GM19397 (cell line): ENCODE measurements at regions not wholly inside any gene's neighbourhood (a gene's known extent, or its start where the extent isn't known, plus 50 kb on each side); places are given as distances from the start of the nearest gene placed in this dataset.
A peak's percentile ranks its signal among the peaks of the same experiment; 100 is the strongest.
"Not testable (repeated sequence)": the region's sequence is repeated elsewhere in the genome, so short reads cannot be mapped to it uniquely, and the experiment has no call there.

Experiments used
- ATAC-seq: cut with Tn5 transposase; IDR thresholded peaks from one replicate; pipeline ENCODE4 v1.9.1; 2021; ENCODE audit warnings: mild to moderate bottlenecking, moderate library complexity; ENCODE audit not compliant: unreplicated experiment

DNA sequence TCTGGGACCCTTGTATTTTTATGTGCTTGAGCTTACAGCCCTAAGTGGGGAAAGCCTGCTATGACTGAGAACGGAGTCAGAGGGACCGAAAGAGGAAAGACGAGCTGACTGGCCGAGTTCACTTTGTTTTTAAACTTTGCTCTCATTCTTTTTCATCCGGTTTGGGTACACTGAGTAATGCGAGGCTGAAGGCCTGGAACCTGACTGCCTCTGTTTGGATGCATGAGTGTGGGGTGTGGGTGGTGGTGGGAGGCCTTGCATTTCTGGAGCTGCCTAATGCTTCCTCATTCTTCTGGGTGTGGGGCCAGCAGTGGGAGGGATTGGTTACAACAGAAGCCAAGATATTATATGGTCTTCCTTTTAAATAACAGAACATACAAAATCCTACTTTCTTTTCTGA, 155.5 kb downstream of the BUB3 start:
- no peak for ATAC-seq

DNA sequence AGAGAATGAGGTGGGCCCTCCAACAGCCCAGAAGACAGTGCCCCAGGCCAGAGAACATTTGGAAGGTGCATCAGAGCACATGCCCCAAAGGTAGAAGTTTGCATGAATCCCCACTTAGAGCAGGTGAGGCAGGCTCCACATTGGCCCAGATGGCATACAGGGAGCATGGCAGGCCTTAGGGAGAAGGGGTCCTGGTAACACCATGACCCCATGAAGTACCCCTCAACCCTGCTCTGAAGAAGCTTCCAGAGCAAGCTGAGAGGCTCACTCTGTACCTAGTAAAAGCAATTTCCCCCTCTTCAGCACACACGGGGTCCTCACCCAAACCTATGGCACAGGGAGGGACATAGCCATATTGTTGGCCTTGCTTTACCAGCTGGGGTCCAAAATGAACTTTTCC, 162.6 kb downstream of the BUB3 start:
- ATAC-seq: no peak

GRCh38 chr10:123318516-123318915, 164.3 kb downstream of the BUB3 start:
- no peak for ATAC-seq

DNA sequence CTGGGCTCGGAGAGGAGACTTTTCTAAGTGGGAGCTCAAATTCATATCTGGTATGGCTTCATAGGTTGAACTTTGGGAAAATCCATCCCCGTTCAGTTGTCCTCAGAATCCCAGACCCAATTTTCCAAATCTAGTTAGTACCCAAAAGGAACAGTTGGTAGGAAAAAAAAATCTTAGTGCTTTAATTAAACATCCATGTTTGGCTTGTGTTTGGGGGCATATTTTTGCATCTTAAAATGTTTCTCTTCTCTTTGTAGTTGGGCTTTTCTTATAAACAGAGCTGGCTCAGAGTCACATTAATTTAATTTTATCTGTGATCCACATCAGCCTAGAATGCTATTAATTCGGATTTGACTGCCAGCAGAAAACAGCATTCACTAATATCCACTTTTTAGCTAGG, 165.9 kb downstream of the BUB3 start:
- no peak for ATAC-seq

DNA sequence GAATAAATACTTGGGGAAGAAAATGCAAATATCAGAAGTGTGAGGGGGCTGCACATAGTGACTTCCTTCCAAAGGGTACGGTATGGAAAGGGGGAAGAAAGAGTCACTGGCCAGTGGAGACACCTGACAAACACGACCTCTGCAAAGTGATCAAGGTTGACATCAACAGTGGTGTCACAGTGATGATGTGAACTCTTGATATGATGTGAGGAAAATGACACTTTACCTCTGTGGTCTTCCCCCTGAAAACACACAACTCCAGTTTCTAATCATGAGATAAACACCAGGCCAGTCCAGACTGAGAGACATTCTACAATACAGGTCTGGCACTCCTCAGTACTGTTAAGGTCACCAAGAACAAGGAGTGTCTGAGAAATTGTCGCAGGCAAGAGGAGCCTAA, 169.7 kb downstream of the BUB3 start:
- no peak for ATAC-seq

DNA sequence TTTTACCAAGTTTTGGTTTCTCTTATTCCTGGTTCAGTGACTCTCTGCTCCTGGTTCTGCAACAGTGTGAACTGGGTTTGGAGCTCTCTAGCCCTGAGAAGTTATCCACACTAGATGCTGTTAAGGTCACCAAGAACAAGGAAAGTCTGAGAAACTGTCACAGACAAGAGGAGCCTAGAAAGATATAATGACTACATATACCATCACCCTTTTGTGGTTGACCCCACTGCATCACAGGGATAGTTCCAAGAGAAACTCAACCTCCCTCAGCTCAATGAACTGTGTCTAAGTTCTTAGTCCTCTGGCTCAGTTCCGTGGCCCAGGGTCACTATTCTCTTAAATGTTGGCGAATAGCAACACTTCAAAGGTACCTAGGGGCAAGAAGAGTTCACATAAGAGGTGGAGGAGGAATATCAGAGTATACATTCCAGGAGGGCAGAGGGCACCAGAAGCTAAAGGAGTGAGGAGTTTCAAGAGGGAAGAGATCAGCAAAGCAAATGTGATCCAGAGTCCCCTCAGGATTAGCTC, 171.5 kb downstream of the BUB3 start:
- no peak for ATAC-seq

GRCh38 chr10:123326674-123327073, 172.5 kb downstream of the BUB3 start:
- no peak for ATAC-seq

DNA sequence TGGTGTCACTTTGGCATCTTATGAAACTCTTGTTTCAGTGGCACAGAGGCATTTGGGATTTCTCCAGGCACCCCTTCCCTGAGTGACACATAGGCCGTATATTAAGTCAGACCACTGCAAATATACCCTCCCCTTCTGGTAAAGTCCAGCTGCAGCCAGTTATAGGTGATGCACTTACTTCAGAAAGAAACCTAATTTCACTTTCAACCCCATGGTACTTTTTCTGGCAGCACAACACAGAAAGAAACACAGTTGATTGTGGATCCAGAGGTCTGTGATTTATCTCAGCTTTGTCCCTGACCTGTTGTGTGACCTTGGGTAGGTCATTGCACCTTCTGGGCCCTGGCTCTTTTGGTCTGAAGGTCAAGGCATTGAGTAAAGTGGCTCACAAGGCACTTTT, 173.2 kb downstream of the BUB3 start:
- peak; percentile 54 for ATAC-seq

DNA sequence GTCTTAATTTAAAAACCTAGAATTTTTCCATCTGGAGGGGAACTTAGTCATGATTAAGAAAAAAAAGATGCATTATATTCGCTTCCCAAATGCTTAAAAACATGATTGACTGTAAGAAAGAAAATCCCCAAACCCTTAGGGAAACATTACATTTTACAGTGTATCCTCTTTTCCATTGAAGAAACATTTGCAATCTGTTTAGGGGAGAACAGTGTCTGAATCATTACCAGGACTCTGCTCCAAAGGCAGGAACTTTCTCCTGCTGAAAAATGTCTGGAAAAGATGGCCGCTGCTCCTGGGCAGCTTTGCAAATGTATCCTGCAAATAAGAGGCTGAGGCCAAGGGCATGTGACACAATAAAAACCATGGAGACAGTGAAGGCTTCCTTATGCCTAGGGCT, 173.7 kb downstream of the BUB3 start:
- ATAC-seq: no peak

DNA sequence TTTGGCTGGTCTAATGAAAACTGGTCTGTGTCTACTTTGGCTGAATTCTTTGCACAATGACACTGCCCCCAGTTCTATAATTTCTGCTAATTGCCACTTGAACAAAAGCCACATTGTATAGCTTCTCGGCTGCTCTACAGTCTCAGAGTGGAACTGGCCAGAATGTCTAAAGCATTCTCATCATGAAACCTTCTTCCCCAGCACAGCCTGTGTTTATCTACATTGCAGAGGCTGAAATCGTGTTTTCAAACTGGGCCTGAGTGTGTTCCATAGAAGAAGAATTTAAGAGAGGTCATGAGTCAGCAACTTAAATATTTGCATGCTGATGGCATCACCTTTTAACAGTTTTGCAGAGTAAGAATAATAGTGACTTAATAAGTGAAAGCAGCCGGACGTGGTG, 177.2 kb downstream of the BUB3 start:
- ATAC-seq: no peak

- no peak for ATAC-seq
Measured at GRCh38 chr10:123346581-123346980, 192.4 kb downstream of the BUB3 start.

DNA sequence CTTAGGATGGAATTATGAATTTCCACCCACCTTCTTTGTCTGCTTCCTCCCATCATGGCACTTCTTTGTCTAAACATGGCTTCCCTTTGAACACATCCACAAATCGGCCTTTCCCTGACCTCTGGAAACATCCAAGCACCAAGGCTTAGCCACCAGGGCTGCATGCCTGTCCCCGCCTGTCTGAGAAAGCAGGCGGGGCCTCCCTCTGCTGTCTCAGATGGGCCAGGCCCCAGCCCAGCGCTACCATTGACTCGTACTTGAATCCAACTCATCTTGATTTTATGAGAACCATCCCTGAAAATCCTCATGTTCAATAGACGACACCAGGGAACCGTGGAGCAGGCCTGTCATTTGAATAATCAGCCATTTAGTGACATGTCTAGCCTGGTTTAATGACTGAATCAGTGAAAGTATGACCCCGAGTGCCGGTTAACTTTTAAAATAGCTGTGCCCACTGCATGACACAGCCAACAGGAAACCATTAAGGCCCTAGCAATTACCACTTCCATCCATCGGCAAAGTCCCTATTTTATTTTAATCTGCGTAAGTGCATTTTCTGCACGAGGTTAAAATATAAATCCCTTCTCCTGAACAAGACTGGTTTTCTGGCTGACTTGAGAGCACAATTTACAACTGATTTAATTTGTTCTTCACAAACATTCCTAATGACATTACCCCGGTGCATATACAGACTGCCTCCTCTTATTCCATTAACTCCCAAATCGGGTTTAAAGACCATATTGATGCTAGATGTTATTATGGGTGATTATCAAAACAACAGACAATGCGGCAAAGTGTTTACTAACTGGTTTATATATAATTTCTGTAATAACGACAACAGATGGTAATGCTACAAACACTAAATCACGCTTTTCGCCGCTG, 194.7 kb downstream of the BUB3 start:
- ATAC-seq: no peak

- no peak for ATAC-seq
Measured at GRCh38 chr10:123351715-123352114, 197.5 kb downstream of the BUB3 start.

DNA sequence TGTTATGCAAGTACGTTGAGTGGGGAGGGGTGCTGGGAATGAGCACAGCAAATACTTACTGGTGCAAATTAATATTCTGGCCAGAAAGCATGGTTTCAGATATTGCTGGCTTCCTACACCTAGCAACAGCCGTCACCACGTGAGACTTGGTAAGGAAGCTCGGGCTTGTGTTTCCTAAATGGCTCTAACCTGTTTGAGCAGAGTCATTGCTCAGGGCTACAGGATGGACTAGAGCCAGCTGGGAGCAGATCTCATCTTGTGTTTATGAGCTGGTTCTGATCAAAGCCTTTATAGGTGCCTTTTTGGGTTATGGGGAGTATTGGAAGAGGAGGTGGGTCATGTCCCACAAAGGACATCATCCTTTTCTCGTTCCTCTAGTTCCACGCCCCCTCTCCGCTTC, 200.3 kb downstream of the BUB3 start:
- no peak for ATAC-seq

- no peak for ATAC-seq
Measured at GRCh38 chr10:123355748-123356481, 201.7 kb downstream of the BUB3 start.

- ATAC-seq: no peak
Measured at GRCh38 chr10:123356799-123357198, 202.6 kb downstream of the BUB3 start.

GRCh38 chr10:123357421-123357930, 203.3 kb downstream of the BUB3 start:
- no peak for ATAC-seq

DNA sequence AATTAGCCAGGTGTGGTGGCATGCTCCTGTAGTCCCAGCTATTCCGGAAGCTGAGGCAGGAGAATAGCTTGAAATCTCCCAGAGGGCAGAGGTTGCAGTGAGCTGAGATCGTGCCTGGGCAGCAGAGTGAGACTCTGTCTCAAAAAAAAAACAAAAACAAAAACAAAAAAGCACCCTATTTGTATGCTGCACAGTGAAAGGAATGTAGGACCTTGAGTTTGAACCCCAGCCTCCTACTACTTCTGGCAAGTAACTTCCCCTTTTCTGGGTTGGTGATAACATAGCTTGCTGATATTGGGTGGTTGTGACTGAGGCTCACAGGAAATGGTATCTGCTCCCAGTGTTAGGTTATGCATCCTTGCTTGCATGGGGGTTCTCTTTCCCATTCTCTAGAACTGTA, 205.3 kb downstream of the BUB3 start:
- ATAC-seq: no peak

DNA sequence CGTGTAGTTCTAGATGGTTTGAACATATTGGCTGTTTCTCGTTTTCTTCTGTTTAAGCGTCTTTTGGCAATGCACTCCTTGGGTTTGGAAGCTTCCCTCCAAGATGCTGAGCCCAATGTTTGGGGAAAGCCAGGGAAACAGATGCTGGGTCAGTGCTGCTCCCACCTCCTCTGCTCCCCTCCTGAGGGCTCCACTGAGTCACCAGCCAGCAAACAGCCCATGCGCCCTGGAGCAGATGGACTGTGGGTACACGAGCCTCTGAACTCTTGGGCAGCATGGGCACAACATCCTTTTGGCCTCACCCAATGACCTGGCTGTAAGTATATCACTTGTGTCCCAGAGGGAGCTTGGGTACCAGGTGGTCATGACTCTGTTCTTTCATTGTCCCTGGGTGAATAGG, 207.6 kb downstream of the BUB3 start:
- no peak for ATAC-seq

DNA sequence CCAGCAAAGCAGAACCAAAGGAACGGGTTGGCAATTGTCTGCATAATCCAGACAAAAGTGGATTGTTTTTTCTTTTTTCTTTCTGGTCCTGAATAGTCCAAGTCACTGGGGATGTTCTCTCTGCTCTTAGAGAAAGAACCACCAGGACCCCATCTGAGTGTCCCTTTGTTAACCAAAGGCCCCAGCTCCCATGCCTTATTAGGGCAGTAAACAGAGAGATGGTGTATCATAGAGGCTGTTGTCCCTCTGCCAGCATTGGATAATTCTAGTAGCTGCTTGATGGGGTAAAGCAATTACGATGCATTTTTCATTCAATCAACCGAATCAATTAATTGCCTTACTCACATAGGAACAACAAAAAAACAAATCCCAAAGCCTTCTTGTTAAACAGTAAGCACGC, 213.0 kb downstream of the BUB3 start:
- no peak for ATAC-seq

DNA sequence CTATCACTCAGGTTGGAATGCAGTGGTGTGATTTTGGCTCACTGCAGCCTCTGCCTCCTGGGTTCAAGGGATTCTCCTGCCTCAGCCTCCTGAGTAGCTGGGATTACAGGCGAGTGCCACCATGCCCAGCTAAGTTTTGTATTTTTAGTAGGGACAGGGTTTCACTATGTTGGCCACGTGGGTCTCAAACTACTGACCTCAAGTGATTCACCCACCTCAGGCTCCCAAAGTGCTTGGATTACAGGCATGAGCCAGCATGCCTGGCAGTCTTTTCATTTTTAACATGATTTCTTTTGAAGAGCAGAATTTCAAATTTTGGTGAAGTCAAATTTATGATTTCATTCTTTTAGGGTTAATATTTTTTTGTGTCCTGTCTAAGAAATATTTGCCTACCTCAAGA, 217.4 kb downstream of the BUB3 start:
- ATAC-seq: not testable (repeated sequence)

- no peak for ATAC-seq
Measured at GRCh38 chr10:123373591-123373990, 219.4 kb downstream of the BUB3 start.
